IPS-18a (cell line): ENCODE measurements at regions not wholly inside any gene's neighbourhood (a gene's known extent, or its start where the extent isn't known, plus 50 kb on each side); places are given as distances from the start of the nearest gene placed in this dataset.

Experiments
- H3K27ac ChIP-seq: one replicate; pipeline ENCODE4 v1.5.1; 2013; ENCODE audit warnings: low read length
- H3K27me3 ChIP-seq: one replicate; pipeline ENCODE4 v1.6.1; 2013; ENCODE audit warnings: mild to moderate bottlenecking, low read length; ENCODE audit not compliant: control insufficient read depth, insufficient read depth
- H3K36me3 ChIP-seq: one replicate; pipeline ENCODE4 v1.6.1; 2013; ENCODE audit warnings: low read depth, low read length; ENCODE audit not compliant: control insufficient read depth
- H3K4me1 ChIP-seq: one replicate; pipeline ENCODE4 v1.6.1; 2013; ENCODE audit warnings: low read depth, low read length; ENCODE audit not compliant: control insufficient read depth
- H3K4me3 ChIP-seq: one replicate; pipeline ENCODE4 v1.5.1; 2013; ENCODE audit warnings: low read length
- H3K9ac ChIP-seq: one replicate; pipeline ENCODE4 v1.6.1; 2013; ENCODE audit warnings: mild to moderate bottlenecking, low read length, moderate library complexity
- H3K9me3 ChIP-seq: one replicate; pipeline ENCODE4 v1.6.1; 2013; ENCODE audit warnings: low read depth, low read length; ENCODE audit not compliant: control insufficient read depth

GRCh38 chr12:75917715-75918114, 113.9 kb downstream of the PHLDA1 start:
- Histone ChIP-seq H3K4me3 (no peak overlapping the region), H3K27ac (no peak overlapping the region), H3K27me3 (no peaks in the 10 kb centered on the region), H3K9ac (no peak overlapping the region), H3K36me3 (no peaks in the 10 kb centered on the region), H3K9me3 (no peaks in the 10 kb centered on the region), H3K4me1 (no peaks in the 10 kb centered on the region)

- no peaks in the 10 kb centered on the region for H3K9me3 ChIP-seq
- no peak overlapping the region for H3K4me3 ChIP-seq
- no peak overlapping the region for H3K27ac ChIP-seq
- H3K4me1 ChIP-seq: no peaks in the 10 kb centered on the region
- H3K27me3 ChIP-seq: no peaks in the 10 kb centered on the region
- no peaks in the 10 kb centered on the region for H3K36me3 ChIP-seq
- H3K9ac ChIP-seq: no peak overlapping the region
Measured at GRCh38 chr12:75917083-75917482, 114.5 kb downstream of the PHLDA1 start.

- Histone ChIP-seq H3K27ac (no peak overlapping the region), H3K27me3 (no peaks in the 10 kb centered on the region), H3K4me3 (no peak overlapping the region), H3K36me3 (no peaks in the 10 kb centered on the region), H3K9me3 (no peaks in the 10 kb centered on the region), H3K4me1 (no peaks in the 10 kb centered on the region), H3K9ac (no peak overlapping the region)
Measured at GRCh38 chr12:75913502-75914351, 117.8 kb downstream of the PHLDA1 start.

GRCh38 chr12:75909714-75910656, 121.6 kb downstream of the PHLDA1 start:
- no peaks in the 10 kb centered on the region for H3K27me3 ChIP-seq
- H3K9me3 ChIP-seq: no peaks in the 10 kb centered on the region
- no peak overlapping the region for H3K27ac ChIP-seq
- H3K4me1 ChIP-seq: no peaks in the 10 kb centered on the region
- no peak overlapping the region for H3K9ac ChIP-seq
- no peaks in the 10 kb centered on the region for H3K36me3 ChIP-seq
- H3K4me3 ChIP-seq: no peak overlapping the region

- Histone ChIP-seq H3K9ac (no peak overlapping the region), H3K27ac (no peak overlapping the region), H3K9me3 (no peaks in the 10 kb centered on the region), H3K4me1 (no peaks in the 10 kb centered on the region), H3K36me3 (no peaks in the 10 kb centered on the region), H3K4me3 (no peak overlapping the region), H3K27me3 (no peaks in the 10 kb centered on the region)
Measured at GRCh38 chr12:75908961-75909605, 122.5 kb downstream of the PHLDA1 start.

- no peaks in the 10 kb centered on the region for H3K4me1 ChIP-seq
- no peaks in the 10 kb centered on the region for H3K9me3 ChIP-seq
- H3K27me3 ChIP-seq: no peaks in the 10 kb centered on the region
- no peaks in the 10 kb centered on the region for H3K36me3 ChIP-seq
- H3K4me3 ChIP-seq: no peak overlapping the region
- no peak overlapping the region for H3K27ac ChIP-seq
- no peak overlapping the region for H3K9ac ChIP-seq
Measured at GRCh38 chr12:75905922-75906321, 125.7 kb downstream of the PHLDA1 start.

- no peak overlapping the region for H3K9ac ChIP-seq
- H3K27ac ChIP-seq: no peak overlapping the region
- no peaks in the 10 kb centered on the region for H3K9me3 ChIP-seq
- no peaks in the 10 kb centered on the region for H3K4me1 ChIP-seq
- no peaks in the 10 kb centered on the region for H3K27me3 ChIP-seq
- H3K36me3 ChIP-seq: no peaks in the 10 kb centered on the region
- no peak overlapping the region for H3K4me3 ChIP-seq
Measured at GRCh38 chr12:75900781-75901254, 130.8 kb downstream of the PHLDA1 start.

- peaks cover 2% of the 10 kb centered on the region for H3K4me1 ChIP-seq
- H3K36me3 ChIP-seq: no peaks in the 10 kb centered on the region
- H3K27me3 ChIP-seq: no peaks in the 10 kb centered on the region
- no peak overlapping the region for H3K27ac ChIP-seq
- H3K9me3 ChIP-seq: no peaks in the 10 kb centered on the region
- H3K9ac ChIP-seq: no peak overlapping the region
- H3K4me3 ChIP-seq: no peak overlapping the region
Measured at GRCh38 chr12:75900226-75900625, 131.3 kb downstream of the PHLDA1 start.

- H3K27ac ChIP-seq: no peak overlapping the region
- H3K4me3 ChIP-seq: no peak overlapping the region
- no peaks in the 10 kb centered on the region for H3K27me3 ChIP-seq
- no peaks in the 10 kb centered on the region for H3K36me3 ChIP-seq
- H3K9me3 ChIP-seq: no peaks in the 10 kb centered on the region
- no peak overlapping the region for H3K9ac ChIP-seq
- H3K4me1 ChIP-seq: peaks cover 3% of the 10 kb centered on the region
Measured at GRCh38 chr12:75894965-75895754, 136.4 kb downstream of the PHLDA1 start.

- Histone ChIP-seq H3K9me3 (no peaks in the 10 kb centered on the region), H3K27ac (no peak overlapping the region), H3K9ac (no peak overlapping the region), H3K36me3 (no peaks in the 10 kb centered on the region), H3K4me1 (peaks cover 13% of the 10 kb centered on the region), H3K27me3 (no peaks in the 10 kb centered on the region), H3K4me3 (no peak overlapping the region)
Measured at GRCh38 chr12:75893765-75894164, 137.8 kb downstream of the PHLDA1 start.
